HT1080 (cell line): ENCODE measurements at regions not wholly inside any gene's neighbourhood (a gene's known extent, or its start where the extent isn't known, plus 50 kb on each side); places are given as distances from the start of the nearest gene placed in this dataset.
"Not testable (repeated sequence)": the region's sequence is repeated elsewhere in the genome, so short reads cannot be mapped to it uniquely, and the experiment has no call there.

Experiments used
- DNase-seq: peaks from one replicate; pipeline ENCODE4 v3.0.0-alpha.2; 2015; ENCODE audit warnings: low read depth

DNA sequence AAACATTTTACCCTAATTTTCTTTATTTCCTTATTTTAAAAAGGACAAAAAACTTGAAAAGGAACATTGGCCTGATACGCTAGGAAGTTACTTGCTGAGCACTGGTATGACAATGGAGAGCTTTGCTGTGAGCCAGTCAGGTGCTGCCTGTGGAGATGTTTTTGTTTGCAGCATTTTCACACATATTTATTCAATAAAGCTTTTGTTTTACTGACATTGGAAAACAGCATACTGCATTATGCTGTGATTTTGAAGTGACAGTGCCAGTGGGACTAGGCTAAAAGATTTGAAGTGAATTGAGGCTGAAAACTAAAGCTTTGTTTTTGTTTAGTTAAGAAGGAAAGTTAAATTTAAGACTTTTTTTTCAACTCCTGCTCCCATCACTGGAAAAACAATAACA is 470.7 kb upstream of the ZEB2 start:
- no peak for DNase-seq

GRCh38 chr2:144989579-144990270 is 469.8 kb upstream of the ZEB2 start:
- DNase-seq, result no peak

- DNase-seq, result no peak
These were observed 468.7 kb upstream of the ZEB2 start for GRCh38 chr2:144988591-144988990.

DNA sequence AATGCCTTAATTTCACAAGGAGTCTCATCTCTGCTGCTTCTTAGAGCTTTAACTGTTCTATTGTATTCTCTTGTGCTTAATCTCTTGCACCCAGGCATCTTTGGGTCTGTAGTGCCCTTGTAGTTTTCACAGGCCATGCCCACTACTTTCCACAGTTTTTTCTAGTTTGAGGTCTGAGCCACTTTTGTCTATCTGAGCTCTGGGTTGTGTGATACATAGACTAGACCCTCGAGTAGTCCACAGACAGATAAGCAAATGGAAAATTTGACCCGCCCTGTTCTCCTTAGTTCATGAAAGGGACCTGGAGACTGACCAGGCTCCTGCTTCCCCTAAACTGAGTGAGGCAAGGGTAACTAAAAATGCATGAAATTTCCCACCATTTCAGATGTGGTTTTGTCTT is 466.8 kb upstream of the ZEB2 start:
- no peak for DNase-seq

GRCh38 chr2:144984038-144984437 is 464.1 kb upstream of the ZEB2 start:
- no peak for DNase-seq

DNA sequence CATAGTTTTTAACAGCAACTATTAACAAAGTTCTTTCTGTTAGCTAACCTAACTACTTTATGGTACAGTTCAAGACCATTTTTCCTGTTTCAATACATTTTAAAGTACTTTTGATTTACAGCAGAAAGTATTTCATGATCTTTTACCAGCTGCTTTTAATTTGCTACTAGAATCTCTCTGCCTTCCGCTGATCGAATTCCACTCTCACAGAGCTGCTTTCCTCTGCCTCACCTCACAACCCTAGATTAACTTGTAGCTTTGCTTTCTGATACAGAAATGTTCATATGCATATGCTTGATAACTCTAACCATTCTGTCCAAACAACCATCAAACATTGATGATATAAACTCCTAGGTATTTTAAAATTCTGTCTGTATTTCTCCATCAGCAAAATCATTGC is 463.2 kb upstream of the ZEB2 start:
- DNase-seq, result no peak

DNA sequence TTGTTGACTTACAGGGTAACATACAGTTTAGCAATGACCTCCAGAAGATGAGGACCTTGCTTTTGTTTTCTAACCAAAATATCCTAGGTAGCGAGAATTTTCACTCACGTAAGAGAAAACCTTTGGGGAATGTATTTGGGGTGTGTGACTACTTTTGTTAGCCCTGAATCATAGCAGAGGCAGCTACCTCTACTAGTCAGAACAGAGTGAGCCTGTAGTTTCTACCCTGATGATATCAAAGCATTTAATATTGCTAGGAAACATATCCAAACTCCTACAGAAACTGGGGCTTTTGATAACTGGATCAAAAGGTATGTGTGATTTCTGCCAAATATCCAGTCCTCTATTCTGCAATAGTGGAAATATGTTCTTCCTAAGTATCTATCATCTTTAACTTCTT is 462.6 kb upstream of the ZEB2 start:
- no peak for DNase-seq

- no peak for DNase-seq
These were observed 456.0 kb upstream of the ZEB2 start for GRCh38 chr2:144975881-144976280.

GRCh38 chr2:144972676-144973075 is 452.8 kb upstream of the ZEB2 start:
- no peak for DNase-seq

DNA sequence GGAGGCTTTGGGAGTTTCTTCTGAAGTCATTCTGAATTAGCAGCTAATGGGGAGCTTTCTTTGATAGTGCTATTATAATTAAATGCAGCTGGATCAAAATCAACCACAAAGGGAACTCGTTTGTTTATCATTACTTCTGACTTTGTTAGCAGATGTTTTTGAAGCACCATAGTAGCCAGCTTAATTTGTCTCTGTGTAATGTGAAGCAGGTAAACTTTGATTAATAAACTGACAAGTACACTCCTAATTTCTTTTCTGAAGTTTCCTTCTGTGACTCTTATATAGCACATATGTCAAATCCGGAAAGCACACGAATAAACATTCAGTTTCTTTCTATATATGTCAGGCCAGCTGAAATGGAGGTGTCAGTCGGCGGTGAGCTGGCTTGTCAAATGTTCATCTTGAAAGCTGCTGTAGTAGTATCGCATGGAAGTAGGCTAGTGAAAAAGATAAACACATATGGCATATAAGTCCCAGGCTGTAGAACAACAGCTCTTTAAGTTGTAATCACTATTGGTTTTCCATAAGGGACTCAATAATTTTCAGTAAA is 451.9 kb upstream of the ZEB2 start:
- no peak for DNase-seq

DNA sequence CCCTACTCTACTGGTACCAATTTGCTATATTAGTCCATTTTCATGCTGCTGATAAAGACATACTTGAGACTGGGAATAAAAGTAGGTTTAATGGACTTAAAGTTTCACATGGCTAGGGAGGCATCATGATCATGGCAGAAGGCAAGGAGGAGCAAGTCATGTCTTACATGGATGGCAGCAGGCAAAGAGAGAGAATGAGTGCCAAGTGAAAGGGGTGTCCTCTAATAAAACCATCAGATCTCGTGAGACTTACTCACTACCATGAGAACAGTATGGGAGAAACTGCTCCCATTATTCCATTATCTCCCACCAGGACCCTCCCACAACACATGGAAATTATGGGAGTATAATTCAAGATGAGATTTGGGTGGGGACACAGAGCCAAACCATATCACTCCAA is 450.5 kb upstream of the ZEB2 start:
- not testable (repeated sequence) for DNase-seq

GRCh38 chr2:144969564-144969963 is 449.6 kb upstream of the ZEB2 start:
- DNase-seq, result not testable (repeated sequence)

DNA sequence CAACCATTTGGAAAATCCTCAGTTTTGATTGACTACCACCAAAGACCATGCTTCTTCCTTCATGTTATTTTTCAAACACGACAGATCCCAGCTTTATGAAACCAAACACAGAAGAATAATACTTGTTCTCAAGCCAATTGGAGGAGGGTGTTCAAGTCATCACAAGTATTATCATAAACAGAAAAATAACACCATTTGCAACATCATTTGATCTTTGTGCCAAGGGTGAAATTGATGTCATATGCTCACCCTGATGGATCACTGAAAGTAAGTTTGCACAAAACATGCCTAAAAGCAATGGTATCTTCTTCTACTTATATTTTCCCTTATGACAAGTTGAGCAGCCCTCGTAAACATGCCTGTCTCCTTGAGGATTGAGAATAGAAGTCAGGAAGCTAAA is 448.0 kb upstream of the ZEB2 start:
- no peak for DNase-seq

DNA sequence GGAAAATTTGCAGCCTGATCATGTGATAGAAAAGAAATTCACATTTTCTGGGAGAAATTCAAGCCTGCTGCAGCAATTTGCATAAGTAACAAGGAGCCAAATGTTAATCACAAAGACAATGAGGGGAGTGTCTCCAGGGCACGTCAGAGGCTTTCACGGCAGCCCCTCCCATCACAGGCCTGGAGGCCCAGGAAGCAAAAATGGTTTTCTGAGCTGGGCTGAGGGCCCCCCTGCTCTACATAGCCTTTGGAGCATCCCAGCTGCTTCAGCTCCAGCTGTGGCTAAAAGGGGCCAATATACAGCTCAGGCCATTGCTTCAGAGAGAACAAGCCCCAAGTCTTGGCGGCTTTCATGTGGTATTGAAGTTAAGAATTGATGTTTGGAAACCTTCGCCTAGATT is 445.3 kb upstream of the ZEB2 start:
- no peak for DNase-seq

DNA sequence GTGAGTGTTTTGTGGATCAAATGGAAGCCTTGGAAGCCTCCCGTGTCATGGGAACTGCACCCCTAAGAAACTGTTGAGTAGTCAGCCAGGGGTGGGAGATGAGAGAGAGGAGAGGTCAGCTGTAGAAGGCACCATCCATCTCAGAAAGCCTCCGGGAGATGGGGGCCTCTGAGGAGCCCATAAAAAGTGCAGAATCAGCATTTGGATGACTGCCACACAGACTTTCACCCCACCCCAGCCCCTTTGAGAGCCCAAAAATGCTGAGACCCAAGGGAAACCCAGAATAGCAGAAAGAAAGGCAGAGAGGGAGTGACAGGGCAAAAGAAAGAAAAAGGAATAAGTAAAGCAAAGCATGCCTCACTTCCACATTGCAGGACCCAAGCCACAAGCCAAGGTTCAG is 443.1 kb upstream of the ZEB2 start:
- DNase-seq, result no peak

DNA sequence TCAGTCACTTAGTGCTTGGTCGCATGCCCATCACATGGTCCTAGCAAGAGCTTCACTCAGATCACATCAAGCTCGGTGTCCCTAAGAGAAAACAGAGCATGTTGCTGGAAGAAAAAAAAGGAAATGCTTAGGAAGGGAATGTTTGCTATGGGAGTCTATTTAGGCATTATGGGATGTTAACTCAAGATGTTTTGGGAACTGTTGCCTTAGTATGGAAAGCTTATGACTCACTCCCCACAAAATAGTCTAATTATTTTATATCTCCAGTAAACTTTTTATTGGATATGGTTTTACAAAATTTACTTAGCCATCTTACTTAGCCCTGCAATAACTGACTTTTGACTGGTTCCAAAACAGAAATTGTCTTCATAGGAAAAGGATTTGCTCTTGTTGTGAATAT is 439.5 kb upstream of the ZEB2 start:
- DNase-seq, result no peak

DNA sequence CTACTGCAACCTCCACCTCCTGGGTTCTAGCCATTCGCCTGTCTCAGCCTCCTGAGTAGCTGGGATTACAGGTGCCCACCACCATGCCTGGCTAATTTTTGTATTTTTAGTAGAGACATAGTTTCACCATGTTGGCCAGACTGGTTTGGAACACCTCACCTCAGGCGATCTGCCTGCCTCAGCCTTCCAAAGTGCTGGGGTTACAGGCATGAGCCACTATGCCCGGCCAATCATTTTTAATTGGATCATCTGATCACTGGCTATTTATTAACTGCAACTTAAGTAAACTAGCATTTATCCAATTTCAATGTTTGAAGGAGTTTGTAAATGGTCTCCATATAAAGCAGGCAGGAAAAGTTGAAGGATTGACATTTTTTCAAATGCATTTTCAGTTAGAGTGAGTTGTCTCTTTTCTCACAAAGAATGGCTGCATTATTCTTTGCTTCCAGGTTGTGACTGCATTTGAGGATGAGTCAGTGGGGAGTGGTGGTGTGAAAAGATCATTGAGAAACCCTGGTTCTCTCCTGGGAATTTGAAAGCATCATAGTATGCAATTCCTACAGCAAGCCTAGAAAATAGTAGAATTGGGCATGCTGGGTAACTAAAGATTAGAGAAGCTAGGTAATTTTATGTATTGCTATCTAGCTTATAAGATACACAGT is 431.1 kb upstream of the ZEB2 start:
- peak; percentile 89 for DNase-seq

DNA sequence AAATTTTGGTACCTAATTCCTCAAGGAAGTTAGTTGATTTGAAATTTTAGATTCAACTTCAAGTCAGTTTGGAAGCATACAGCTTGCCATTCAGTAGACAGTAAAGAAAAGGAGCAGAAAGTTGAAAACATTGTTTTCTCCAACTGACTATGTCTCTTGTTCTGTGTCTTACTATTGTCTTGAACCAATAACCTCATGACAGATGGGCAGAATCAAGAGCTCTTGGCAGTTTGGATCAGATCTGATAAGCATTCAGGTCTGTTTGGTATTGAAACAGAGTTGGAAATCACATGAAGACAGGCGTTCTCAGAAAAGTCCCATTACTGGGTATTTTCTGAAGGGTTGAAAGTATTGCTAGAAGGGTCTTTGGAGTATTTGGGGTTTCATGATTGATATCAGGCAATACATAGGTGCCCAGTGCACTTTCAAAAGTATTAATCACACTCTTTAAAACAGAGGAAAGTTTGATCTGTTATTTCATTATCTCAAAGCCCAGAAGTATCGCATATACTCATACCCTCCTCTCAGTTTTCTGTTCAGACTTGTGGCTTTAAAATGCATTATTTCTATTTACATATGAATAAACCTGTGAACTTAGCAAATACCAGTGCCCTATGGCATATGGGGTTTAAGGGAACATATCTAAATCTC is 428.4 kb upstream of the ZEB2 start:
- DNase-seq, result no peak

- DNase-seq, result no peak
These were observed 427.8 kb upstream of the ZEB2 start for GRCh38 chr2:144947709-144948037.

GRCh38 chr2:144946263-144946662 is 426.3 kb upstream of the ZEB2 start:
- no peak for DNase-seq

DNA sequence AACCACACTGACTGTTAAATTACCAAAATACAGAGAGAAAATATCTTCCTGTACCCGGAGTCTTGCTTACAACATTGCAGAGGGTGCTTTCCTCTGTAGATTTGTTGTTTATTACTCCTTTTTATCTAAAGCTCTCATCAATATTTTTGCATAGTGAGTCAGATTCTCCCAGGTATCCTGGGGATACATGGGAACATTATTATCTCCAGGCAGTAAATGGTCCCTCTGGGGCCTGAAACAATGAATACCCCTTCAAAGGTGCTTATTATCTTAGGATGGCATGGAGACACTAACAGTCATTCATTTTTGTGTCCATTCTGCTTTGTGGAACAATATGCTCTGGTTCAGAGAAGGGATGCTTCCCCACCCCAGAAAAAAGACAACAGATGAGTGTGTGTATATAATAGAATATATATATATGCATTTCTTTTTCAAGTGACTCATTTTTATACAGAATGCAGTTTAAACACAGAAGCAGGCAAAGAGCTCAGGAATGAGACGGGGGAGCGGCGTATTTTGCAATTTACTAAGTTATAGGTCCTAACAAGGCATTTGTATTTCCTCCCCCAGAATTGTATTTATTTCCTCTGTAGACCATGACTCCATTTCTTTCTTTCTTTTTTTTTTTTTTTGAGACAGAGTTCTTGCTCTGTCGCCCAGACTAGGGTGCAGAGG is 424.8 kb upstream of the ZEB2 start:
- DNase-seq, result no peak

GRCh38 chr2:144943986-144944385 is 424.1 kb upstream of the ZEB2 start:
- no peak for DNase-seq
